Effector memory CD4-positive, alpha-beta T cell (primary cell): ENCODE measurements at regions not wholly inside any gene's neighbourhood (a gene's known extent, or its start where the extent isn't known, plus 50 kb on each side); places are given as distances from the start of the nearest gene placed in this dataset.

ENCODE experiments used
- DNase-seq, 3 donors: peaks; one replicate each; pipeline ENCODE4 v3.0.0-alpha.2; 2020
- H3K27ac ChIP-seq: 2 replicates; pipeline ENCODE4 v1.7.0; 2013; ENCODE audit warnings: mild to moderate bottlenecking, low read length, moderate library complexity; ENCODE audit not compliant: insufficient read depth, poor library complexity, severe bottlenecking
- H3K27me3 ChIP-seq: replicated peaks from 2 replicates; pipeline ENCODE4 v1.7.0; 2013; ENCODE audit warnings: mild to moderate bottlenecking, low read length; ENCODE audit not compliant: insufficient read depth, control insufficient read depth, poor library complexity, severe bottlenecking
- H3K36me3 ChIP-seq: 2 replicates; pipeline ENCODE4 v1.7.0; 2013; ENCODE audit warnings: mild to moderate bottlenecking, low read length, moderate library complexity; ENCODE audit not compliant: control insufficient read depth, insufficient read depth
- H3K4me1 ChIP-seq: 2 replicates; pipeline ENCODE4 v1.7.0; 2013; ENCODE audit warnings: low read length, mild to moderate bottlenecking; ENCODE audit not compliant: control insufficient read depth, insufficient read depth, poor library complexity, severe bottlenecking
- H3K4me3 ChIP-seq: 2 replicates; pipeline ENCODE4 v1.7.0; 2013; ENCODE audit warnings: low read length, low read depth, mild to moderate bottlenecking; ENCODE audit not compliant: insufficient read depth, poor library complexity, severe bottlenecking
- H3K9me3 ChIP-seq: 2 replicates; pipeline ENCODE4 v1.7.0; 2013; ENCODE audit warnings: mild to moderate bottlenecking, low read length, moderate library complexity; ENCODE audit not compliant: control insufficient read depth

GRCh38 chr6:26309731-26310142 is 55.3 kb upstream of the BTN3A2 start:
- Histone ChIP-seq H3K4me3 (no peak overlapping the region), H3K36me3 (no peaks in the 10 kb centered on the region), H3K27me3 (no peaks in the 10 kb centered on the region), H3K27ac (no peak overlapping the region), H3K9me3 (no peaks in the 10 kb centered on the region), H3K4me1 (no peaks in the 10 kb centered on the region)
- no peak for DNase-seq

GRCh38 chr6:26311012-26311384 is 54.0 kb upstream of the BTN3A2 start:
- Histone ChIP-seq H3K4me3 (no peak overlapping the region), H3K36me3 (no peaks in the 10 kb centered on the region), H3K27ac (no peak overlapping the region), H3K4me1 (no peaks in the 10 kb centered on the region), H3K27me3 (no peaks in the 10 kb centered on the region), H3K9me3 (no peaks in the 10 kb centered on the region)
- peak in 2 of 3 donors; percentile 20 to 21 for DNase-seq

- DNase-seq = peak in 1 of 3 donors; percentile 25
- Histone ChIP-seq H3K27ac (peak overlapping the region; percentile 31), H3K4me1 (no peaks in the 10 kb centered on the region), H3K36me3 (no peaks in the 10 kb centered on the region), H3K27me3 (no peaks in the 10 kb centered on the region), H3K4me3 (peak overlapping the region; percentile 43), H3K9me3 (no peaks in the 10 kb centered on the region)
Measured at GRCh38 chr6:26311385-26312095, 53.5 kb upstream of the BTN3A2 start.

- DNase-seq = no peak
- peak overlapping the region; percentile 43 for H3K4me3 ChIP-seq
- no peaks in the 10 kb centered on the region for H3K9me3 ChIP-seq
- H3K4me1 ChIP-seq = no peaks in the 10 kb centered on the region
- peak overlapping the region; percentile 31 for H3K27ac ChIP-seq
- H3K36me3 ChIP-seq = no peaks in the 10 kb centered on the region
- H3K27me3 ChIP-seq = no peaks in the 10 kb centered on the region
Measured at GRCh38 chr6:26312096-26312463, 52.9 kb upstream of the BTN3A2 start.

GRCh38 chr6:26312501-26313397 is 52.2 kb upstream of the BTN3A2 start:
- Histone ChIP-seq H3K36me3 (no peaks in the 10 kb centered on the region), H3K27me3 (no peaks in the 10 kb centered on the region), H3K4me3 (peak overlapping the region; percentile 62), H3K27ac (peak overlapping the region; percentile 36), H3K9me3 (no peaks in the 10 kb centered on the region), H3K4me1 (no peaks in the 10 kb centered on the region)
- peak; percentile 65 to 77 (median 75) for DNase-seq
